ENCODE measurements at regions not wholly inside any gene's neighbourhood (a gene's known extent, or its start where the extent isn't known, plus 50 kb on each side); places are given as distances from the start of the nearest gene placed in this dataset.

DNA sequence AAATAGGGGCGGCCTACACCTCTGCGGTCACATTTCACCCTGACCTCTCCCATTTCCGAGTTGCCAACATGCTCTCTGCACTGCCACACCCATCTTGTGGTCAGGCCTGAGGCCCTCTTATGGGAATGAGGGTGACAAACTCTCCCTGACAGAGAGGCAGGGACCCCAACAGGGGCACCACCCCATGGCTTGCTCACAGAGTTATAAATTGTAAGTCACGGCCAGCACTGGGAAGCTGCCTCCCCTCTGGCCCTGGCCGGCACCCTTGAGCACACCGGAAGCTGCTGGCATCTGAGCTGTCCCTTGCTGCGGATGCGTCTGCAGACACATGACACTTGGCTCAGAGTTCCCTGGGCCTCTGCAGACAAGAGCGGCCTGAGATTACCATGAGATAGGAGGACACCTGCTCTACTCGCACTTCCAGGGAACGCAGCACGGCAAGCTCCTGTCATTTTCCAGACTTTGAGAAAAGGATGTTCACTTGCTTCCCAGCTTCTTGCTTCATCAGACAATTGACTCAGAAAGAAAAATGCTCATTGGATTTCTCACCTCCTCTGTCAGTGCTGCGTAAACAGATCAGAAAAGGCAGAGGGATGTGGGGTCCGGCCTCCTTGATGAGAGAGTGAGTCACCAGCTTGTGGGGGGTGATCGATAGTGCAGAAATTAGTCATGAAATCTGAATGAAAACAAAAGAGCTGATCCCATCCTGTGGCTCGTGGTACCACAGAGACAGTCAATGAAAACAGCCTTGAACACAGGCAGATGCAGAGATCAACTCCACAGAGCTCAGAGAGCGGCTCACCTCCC lies 269.8 kb downstream of the SYK start:
- Histone ChIP-seq H3K4me3 (no peak overlapping the region), H3K27ac (peak overlapping the region; percentile 82 to 92 (median 87)), H3K27me3 (no peaks in the 10 kb centered on the region), H3K36me3 (no peaks in the 10 kb centered on the region), H3K9me3 (no peaks in the 10 kb centered on the region), H3K4me1 (peaks cover 26 to 31% of the 10 kb centered on the region in 2 donors)
- ATAC-seq (peak; percentile 93 to 94), DNase-seq (peak; percentile 85 to 91)
- in situ Hi-C loops (cut with MboI; ENCODE audit: low sequenced_read_pairs in 4 of 4), result loop anchor here in 1 of 4 donors (25.0 kb wide), 1 partner anchor 116 kb away; no protein-coding TSS in a partner anchor
- peak; percentile 46 to 51 for TF ChIP-seq POLR2A (IDR thresholded peaks at IDR 0.05)
- TF ChIP-seq, protein P1, sequence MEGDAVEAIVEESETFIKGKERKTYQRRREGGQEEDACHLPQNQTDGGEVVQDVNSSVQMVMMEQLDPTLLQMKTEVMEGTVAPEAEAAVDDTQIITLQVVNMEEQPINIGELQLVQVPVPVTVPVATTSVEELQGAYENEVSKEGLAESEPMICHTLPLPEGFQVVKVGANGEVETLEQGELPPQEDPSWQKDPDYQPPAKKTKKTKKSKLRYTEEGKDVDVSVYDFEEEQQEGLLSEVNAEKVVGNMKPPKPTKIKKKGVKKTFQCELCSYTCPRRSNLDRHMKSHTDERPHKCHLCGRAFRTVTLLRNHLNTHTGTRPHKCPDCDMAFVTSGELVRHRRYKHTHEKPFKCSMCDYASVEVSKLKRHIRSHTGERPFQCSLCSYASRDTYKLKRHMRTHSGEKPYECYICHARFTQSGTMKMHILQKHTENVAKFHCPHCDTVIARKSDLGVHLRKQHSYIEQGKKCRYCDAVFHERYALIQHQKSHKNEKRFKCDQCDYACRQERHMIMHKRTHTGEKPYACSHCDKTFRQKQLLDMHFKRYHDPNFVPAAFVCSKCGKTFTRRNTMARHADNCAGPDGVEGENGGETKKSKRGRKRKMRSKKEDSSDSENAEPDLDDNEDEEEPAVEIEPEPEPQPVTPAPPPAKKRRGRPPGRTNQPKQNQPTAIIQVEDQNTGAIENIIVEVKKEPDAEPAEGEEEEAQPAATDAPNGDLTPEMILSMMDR (IDR thresholded peaks at IDR 0.05 in 4 of 5, conservative IDR thresholded peaks at IDR 0.05 in 1 of 5), result no peak
- intact Hi-C loops (cut with DNase I; ENCODE audit: low total_unique reads), result loop anchor here (1.0 to 2.0 kb wide), 2 partner anchors 28 to 151 kb away; no protein-coding TSS in a partner anchor

DNA sequence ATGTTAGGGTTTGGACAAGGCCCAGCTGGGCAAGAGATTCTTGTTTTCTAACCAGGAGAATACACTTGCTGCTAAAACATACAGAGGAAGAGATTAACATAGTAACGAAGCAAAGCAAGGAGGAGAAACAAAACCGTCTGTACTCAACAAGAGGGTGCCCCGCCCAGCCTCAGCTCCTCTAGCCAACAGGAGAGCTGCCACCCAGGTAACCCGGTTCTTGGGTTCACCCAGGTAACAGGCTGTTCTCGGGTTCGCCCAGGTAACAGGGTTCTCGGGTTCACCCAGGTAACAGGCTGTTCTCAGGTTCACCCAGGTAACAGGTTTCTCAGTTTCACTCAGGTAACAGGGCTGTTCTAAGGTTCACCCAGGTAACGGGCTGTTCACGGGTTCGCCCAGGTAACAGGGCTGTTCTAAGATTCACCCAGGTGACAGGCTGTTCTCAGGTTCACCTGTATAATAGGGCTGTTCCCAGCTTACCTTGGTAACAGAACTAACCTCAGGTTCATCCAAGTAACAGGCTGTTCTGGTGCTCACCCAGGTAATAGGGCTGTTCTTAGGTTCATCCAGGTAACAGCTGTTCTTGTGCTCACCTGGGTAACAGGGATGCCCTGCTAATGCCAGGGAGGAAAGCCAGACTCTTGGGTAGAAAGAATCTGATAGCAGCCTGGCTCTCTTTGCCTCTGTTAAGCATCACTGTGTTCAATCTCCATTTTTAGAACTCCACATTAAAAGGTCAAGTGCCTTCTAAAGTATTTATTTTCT lies 271.6 kb downstream of the SYK start:
- Histone ChIP-seq H3K27me3 (no peaks in the 10 kb centered on the region), H3K27ac (peak overlapping the region; percentile 82 to 92 (median 87)), H3K36me3 (no peaks in the 10 kb centered on the region), H3K4me1 (peaks cover 26 to 31% of the 10 kb centered on the region in 2 donors), H3K9me3 (no peaks in the 10 kb centered on the region), H3K4me3 (no peak overlapping the region)
- ATAC-seq (no peak), DNase-seq (no peak)
- intact Hi-C loops (cut with DNase I; ENCODE audit: low total_unique reads), result no loop called here
- in situ Hi-C loops (cut with MboI; ENCODE audit: low sequenced_read_pairs in 4 of 4), result loop anchor here in 1 of 4 donors (25.0 kb wide), 1 partner anchor 114 kb away; no protein-coding TSS in a partner anchor
- TF ChIP-seq, protein P1 (IDR thresholded peaks at IDR 0.05 in 4 of 5, conservative IDR thresholded peaks at IDR 0.05 in 1 of 5), result no peak
- TF ChIP-seq POLR2A (IDR thresholded peaks at IDR 0.05), result no peak

DNA sequence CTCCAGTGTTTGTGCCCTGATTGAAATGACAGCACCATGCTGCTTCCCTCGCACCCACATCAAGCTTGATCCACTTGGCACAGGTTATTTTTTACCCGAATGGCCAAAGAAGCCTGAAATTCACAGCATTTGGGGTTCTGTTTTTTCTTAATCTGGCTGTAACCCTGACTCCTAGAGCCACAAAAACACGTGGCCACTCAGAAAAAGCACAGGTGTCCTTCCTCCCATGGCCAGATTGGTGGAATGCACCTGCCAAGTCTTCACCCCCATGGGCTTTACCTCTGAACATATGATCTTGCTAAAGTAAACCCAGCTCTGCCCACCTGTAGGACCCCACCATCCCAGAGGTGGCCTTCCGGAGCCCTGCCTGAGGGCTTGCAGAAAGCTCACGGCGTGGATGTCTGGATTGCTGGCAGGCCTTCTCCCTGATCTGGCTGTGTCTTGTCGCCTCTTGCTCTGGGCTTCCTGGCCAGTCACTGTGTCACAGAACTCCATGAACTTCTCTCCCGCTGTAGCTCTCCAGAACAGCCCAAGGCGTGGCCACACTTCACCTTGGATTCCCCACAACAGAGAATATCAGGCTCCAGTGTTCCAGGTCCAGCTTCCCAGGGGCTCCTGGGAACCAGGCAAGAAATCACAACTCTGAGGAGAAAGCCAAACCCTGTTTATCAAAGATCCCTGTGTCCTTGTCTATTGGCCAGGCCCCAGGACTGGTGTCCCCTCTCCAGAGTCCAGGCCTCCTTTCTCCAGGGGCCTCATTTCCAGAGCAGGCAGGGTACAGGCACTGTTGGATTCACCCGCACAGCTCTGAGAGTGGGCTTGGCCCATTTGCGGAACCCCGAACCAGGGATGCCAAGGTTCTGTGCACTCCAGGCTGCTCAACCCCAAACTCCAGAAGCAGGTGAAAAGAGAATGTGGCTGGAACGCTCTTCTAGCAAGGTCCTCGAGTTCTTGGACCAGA lies 272.5 kb downstream of the SYK start:
- no peaks in the 10 kb centered on the region for H3K36me3 ChIP-seq
- intact Hi-C loops (cut with DNase I; ENCODE audit: low total_unique reads), result loop anchor here (1.0 kb wide), 1 partner anchor 23 kb away; no protein-coding TSS in a partner anchor
- in situ Hi-C loops (cut with MboI; ENCODE audit: low sequenced_read_pairs in 4 of 4), result loop anchor here in 1 of 4 donors (25.0 kb wide), 1 partner anchor 113 kb away; no protein-coding TSS in a partner anchor
- H3K4me3 ChIP-seq, result no peak overlapping the region
- H3K4me1 ChIP-seq, result peaks cover 26 to 31% of the 10 kb centered on the region in 2 donors
- ATAC-seq, result peak; percentile 46 to 52
- H3K27ac ChIP-seq, result peak overlapping the region; percentile 82 to 92 (median 87)
- TF ChIP-seq POLR2A (IDR thresholded peaks at IDR 0.05), result no peak
- TF ChIP-seq, protein P1 (IDR thresholded peaks at IDR 0.05 in 4 of 5, conservative IDR thresholded peaks at IDR 0.05 in 1 of 5), result no peak
- DNase-seq, result peak; percentile 29 to 59
- H3K27me3 ChIP-seq, result no peaks in the 10 kb centered on the region
- no peaks in the 10 kb centered on the region for H3K9me3 ChIP-seq

DNA sequence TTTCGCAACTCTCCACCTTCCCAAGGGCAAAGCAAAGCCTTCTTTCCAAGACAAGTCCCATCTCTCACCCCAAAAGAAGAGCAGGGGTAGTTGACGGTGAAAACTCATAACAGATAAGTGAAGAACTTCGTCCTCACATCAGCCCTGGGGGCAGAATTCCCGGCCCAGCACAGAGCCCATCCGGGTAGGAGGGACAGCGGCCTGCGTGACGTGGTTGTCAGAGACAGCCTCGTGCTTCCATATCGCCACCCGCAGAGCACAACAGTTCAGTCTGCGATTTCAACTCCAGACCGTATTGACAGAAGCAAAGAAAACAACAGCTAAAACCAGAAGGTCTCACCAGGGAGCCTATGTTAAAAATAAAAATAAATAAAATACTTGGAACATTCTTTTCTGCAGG lies 273.2 kb downstream of the SYK start:
- intact Hi-C loops (cut with DNase I; ENCODE audit: low total_unique reads), result loop anchor here (1.0 kb wide), 1 partner anchor 22 kb away; no protein-coding TSS in a partner anchor
- Histone ChIP-seq H3K4me3 (no peak overlapping the region), H3K36me3 (no peaks in the 10 kb centered on the region), H3K9me3 (no peaks in the 10 kb centered on the region), H3K27me3 (no peaks in the 10 kb centered on the region), H3K4me1 (peaks cover 26 to 31% of the 10 kb centered on the region in 2 donors), H3K27ac (peak overlapping the region; percentile 82 to 92 (median 87))
- in situ Hi-C loops (cut with MboI; ENCODE audit: low sequenced_read_pairs in 4 of 4), result loop anchor here in 1 of 4 donors (25.0 kb wide), 1 partner anchor 112 kb away; no protein-coding TSS in a partner anchor
- DNase-seq (no peak), ATAC-seq (no peak)
- no peak for TF ChIP-seq POLR2A (IDR thresholded peaks at IDR 0.05)
- TF ChIP-seq, protein P1 (IDR thresholded peaks at IDR 0.05 in 4 of 5, conservative IDR thresholded peaks at IDR 0.05 in 1 of 5), result no peak
